GM12875 (cell line): ENCODE measurements at regions not wholly inside any gene's neighbourhood (a gene's known extent, or its start where the extent isn't known, plus 50 kb on each side); places are given as distances from the start of the nearest gene placed in this dataset.

Experiments used
- H3K4me3 ChIP-seq: one replicate; pipeline ENCODE4 v1.5.1; 2011; ENCODE audit warnings: low read depth, low read length, control low read depth
- CTCF ChIP-seq: IDR thresholded peaks from 2 replicates; pipeline ENCODE4 v1.5.1; 2011; ENCODE audit warnings: low read depth, mild to moderate bottlenecking, control low read depth, inconsistent platforms, low read length, moderate library complexity, borderline replicate concordance; ENCODE audit not compliant: insufficient read depth

- H3K4me3 ChIP-seq: no peak overlapping the region
- TF ChIP-seq CTCF: no peak
These were observed 1193.9 kb downstream of the FSTL5 start for GRCh38 chr4:160969925-160970324.

GRCh38 chr4:160980091-160980490, 1183.7 kb downstream of the FSTL5 start:
- H3K4me3 ChIP-seq: no peak overlapping the region

GRCh38 chr4:160981083-160981482, 1182.7 kb downstream of the FSTL5 start:
- no peak for TF ChIP-seq CTCF
- H3K4me3 ChIP-seq: no peak overlapping the region

More at GRCh38 chr4:160980091-160980490, 1183.7 kb downstream of the FSTL5 start:
- no peak for TF ChIP-seq CTCF

- no peak overlapping the region for H3K4me3 ChIP-seq
- no peak for TF ChIP-seq CTCF
These were observed 1180.8 kb downstream of the FSTL5 start for GRCh38 chr4:160983035-160983434.

GRCh38 chr4:161002386-161002785, 1161.4 kb downstream of the FSTL5 start:
- no peak overlapping the region for H3K4me3 ChIP-seq

GRCh38 chr4:161003418-161004057, 1160.3 kb downstream of the FSTL5 start:
- no peak overlapping the region for H3K4me3 ChIP-seq
- TF ChIP-seq CTCF: no peak

More at GRCh38 chr4:161002386-161002785, 1161.4 kb downstream of the FSTL5 start:
- TF ChIP-seq CTCF: no peak

GRCh38 chr4:161005746-161006145, 1158.1 kb downstream of the FSTL5 start:
- no peak overlapping the region for H3K4me3 ChIP-seq
- TF ChIP-seq CTCF: no peak
